Smooth muscle cell (in vitro differentiated cells): ENCODE measurements at regions not wholly inside any gene's neighbourhood (a gene's known extent, or its start where the extent isn't known, plus 50 kb on each side); places are given as distances from the start of the nearest gene placed in this dataset.
A peak's percentile ranks its signal among the peaks of the same experiment; 100 is the strongest.

Source experiments
- DNase-seq: peaks from one replicate; lab custom pipeline; 2025; ENCODE audit not compliant: unreplicated experiment; lab: John Stamatoyannopoulos, UW
- H2AFZ ChIP-seq: fragments of 200-600 bp; sonication (generic); 2 replicates; pipeline ENCODE4 v1.6.0; 2016; ENCODE audit warnings: antibody characterized with exemption, low read depth, mild to moderate bottlenecking
- H3F3A ChIP-seq: fragments of 200-600 bp; sonication (generic); 2 replicates; pipeline ENCODE4 v1.6.0; 2017; ENCODE audit warnings: antibody characterized with exemption, low read depth
- H3K27ac ChIP-seq: fragments of 200-600 bp; sonication (generic); 2 replicates; pipeline ENCODE4 v1.5.1; 2016; ENCODE audit warnings: low read depth, mild to moderate bottlenecking
- H3K27me3 ChIP-seq: fragments of 200-600 bp; sonication (generic); 2 replicates; pipeline ENCODE4 v1.6.1; 2016; ENCODE audit warnings: low read depth, mild to moderate bottlenecking
- H3K36me3 ChIP-seq: fragments of 200-600 bp; sonication (generic); 2 replicates; pipeline ENCODE4 v1.5.1; 2016; ENCODE audit warnings: low read depth
- H3K4me1 ChIP-seq: fragments of 200-600 bp; sonication (generic); 2 replicates; pipeline ENCODE4 v1.5.1; 2016; ENCODE audit warnings: low read depth
- H3K4me2 ChIP-seq: fragments of 200-600 bp; sonication (generic); 2 replicates; pipeline ENCODE4 v1.6.0; 2016; ENCODE audit warnings: mild to moderate bottlenecking
- H3K4me3 ChIP-seq: fragments of 200-600 bp; sonication (generic); 2 replicates; pipeline ENCODE4 v1.5.1; 2016; ENCODE audit warnings: mild to moderate bottlenecking
- H3K79me2 ChIP-seq: fragments of 200-600 bp; sonication (generic); 2 replicates; pipeline ENCODE4 v1.6.0; 2016; ENCODE audit warnings: low read depth, mild to moderate bottlenecking
- H3K9ac ChIP-seq: fragments of 200-600 bp; sonication (generic); 2 replicates; pipeline ENCODE4 v1.6.0; 2016; ENCODE audit warnings: low read depth
- H3K9me3 ChIP-seq: fragments of 200-600 bp; sonication (generic); replicated peaks from 2 replicates; pipeline ENCODE4 v1.5.1; 2016; ENCODE audit warnings: low read depth
- H4K20me1 ChIP-seq: fragments of 200-600 bp; sonication (generic); 2 replicates; pipeline ENCODE4 v1.6.0; 2016; ENCODE audit warnings: low read depth
- CTCF ChIP-seq: fragments of 200-600 bp; sonication (generic); IDR thresholded peaks from 2 replicates; pipeline ENCODE4 v1.5.1; 2017; ENCODE audit warnings: borderline replicate concordance, mild to moderate bottlenecking, antibody characterized with exemption; ENCODE audit not compliant: insufficient read depth, poor library complexity, severe bottlenecking
- WGBS: methylation state at CpG from one replicate; pipeline ENCODE4 v1.1.7; 2016; ENCODE audit warnings: low lambda C conversion rate; 5-methylcytosine and 5-hydroxymethylcytosine counted together

- Histone ChIP-seq H3K36me3 (no peaks in the 10 kb centered on the region), H3K27ac (peak overlapping the region; percentile 63), H3K4me2 (no peak overlapping the region), H3F3A (no peaks in the 10 kb centered on the region), H3K4me3 (no peak overlapping the region), H2AFZ (no peak overlapping the region), H3K27me3 (no peaks in the 10 kb centered on the region), H3K9me3 (no peaks in the 10 kb centered on the region), H3K9ac (no peak overlapping the region), H3K79me2 (no peaks in the 10 kb centered on the region), H3K4me1 (no peaks in the 10 kb centered on the region), H4K20me1 (no peaks in the 10 kb centered on the region)
- WGBS, result 80% methylated on average over 3 of the region's 3 CpGs
- no peak for TF ChIP-seq CTCF
- no peak for DNase-seq
Observed at GRCh38 chr11:80521592-80521991, 1080.8 kb upstream of the TENM4 start.

GRCh38 chr11:80520507-80520887 is 1079.7 kb upstream of the TENM4 start:
- H3K27ac ChIP-seq, result peak overlapping the region; percentile 63
- no peaks in the 10 kb centered on the region for H3K4me1 ChIP-seq
- 75% methylated on average over 2 of the region's 2 CpGs for WGBS
- no peaks in the 10 kb centered on the region for H3K9me3 ChIP-seq
- DNase-seq, result no peak
- no peak overlapping the region for H2AFZ ChIP-seq
- no peak for TF ChIP-seq CTCF
- no peaks in the 10 kb centered on the region for H3K36me3 ChIP-seq
- H4K20me1 ChIP-seq, result no peaks in the 10 kb centered on the region
- no peak overlapping the region for H3K9ac ChIP-seq
- H3K79me2 ChIP-seq, result no peaks in the 10 kb centered on the region
- no peaks in the 10 kb centered on the region for H3K27me3 ChIP-seq
- no peaks in the 10 kb centered on the region for H3F3A ChIP-seq
- H3K4me2 ChIP-seq, result no peak overlapping the region
- no peak overlapping the region for H3K4me3 ChIP-seq

- Histone ChIP-seq H3K4me2 (no peak overlapping the region), H3K4me1 (no peaks in the 10 kb centered on the region), H3K79me2 (no peaks in the 10 kb centered on the region), H3F3A (no peaks in the 10 kb centered on the region), H3K9me3 (no peaks in the 10 kb centered on the region), H2AFZ (no peak overlapping the region), H3K9ac (no peak overlapping the region), H4K20me1 (no peaks in the 10 kb centered on the region), H3K27ac (peak overlapping the region; percentile 63), H3K27me3 (no peaks in the 10 kb centered on the region), H3K36me3 (no peaks in the 10 kb centered on the region), H3K4me3 (no peak overlapping the region)
- DNase-seq, result no peak
- 80% methylated on average over 7 of the region's 7 CpGs for WGBS
- no peak for TF ChIP-seq CTCF
Observed at GRCh38 chr11:80519596-80520506, 1079.0 kb upstream of the TENM4 start.

- Histone ChIP-seq H4K20me1 (no peaks in the 10 kb centered on the region), H3K4me1 (no peaks in the 10 kb centered on the region), H2AFZ (no peak overlapping the region), H3K9me3 (no peaks in the 10 kb centered on the region), H3K4me3 (no peak overlapping the region), H3K9ac (no peak overlapping the region), H3K27me3 (no peaks in the 10 kb centered on the region), H3F3A (no peaks in the 10 kb centered on the region), H3K79me2 (no peaks in the 10 kb centered on the region), H3K4me2 (no peak overlapping the region), H3K27ac (no peak overlapping the region), H3K36me3 (no peaks in the 10 kb centered on the region)
- no peak for DNase-seq
- TF ChIP-seq CTCF, result no peak
- 84% methylated on average over 2 of the region's 2 CpGs for WGBS
Observed at GRCh38 chr11:80517701-80518100, 1076.9 kb upstream of the TENM4 start.
